ENCODE measurements at regions not wholly inside any gene's neighbourhood (a gene's known extent, or its start where the extent isn't known, plus 50 kb on each side); places are given as distances from the start of the nearest gene placed in this dataset.

GRCh38 chr1:96365596-96366390 lies 355.8 kb upstream of the PTBP2 start:
- H3K9me3 ChIP-seq (ENCODE audit: control insufficient read depth in 4 of 4, low read length in 3 of 4): no peaks in the 10 kb centered on the region
- no peak overlapping the region for H3K4me3 ChIP-seq (ENCODE audit: low read depth in 1 of 3, low read length in 3 of 3)
- H3K36me3 ChIP-seq (ENCODE audit: control insufficient read depth in 4 of 4, insufficient read depth in 3 of 4, low read depth in 1 of 4, low read length in 3 of 4): no peaks in the 10 kb centered on the region
- DNase-seq (ENCODE audit: low spot score): no peak
- no peaks in the 10 kb centered on the region for H3K27me3 ChIP-seq (ENCODE audit: control insufficient read depth in 4 of 4, insufficient read depth in 4 of 4, low read length in 3 of 4)
- TF ChIP-seq ATF3 (IDR thresholded peaks at IDR 0.05) (no peak), SP1 (IDR thresholded peaks at IDR 0.05) (no peak), REST (IDR thresholded peaks at IDR 0.05) (no peak), RXRA (IDR thresholded peaks at IDR 0.05) (no peak), FOXA1 (IDR thresholded peaks at IDR 0.05) (no peak), NR2F2 (IDR thresholded peaks at IDR 0.05) (no peak), MAX (IDR thresholded peaks at IDR 0.05) (no peak), GABPA (IDR thresholded peaks at IDR 0.05 in 1 of 2, conservative IDR thresholded peaks at IDR 0.05 in 1 of 2) (no peak), RAD21 (IDR thresholded peaks at IDR 0.05) (no peak), EGR1 (IDR thresholded peaks at IDR 0.05; ENCODE audit: low read depth in 2 of 2) (no peak), JUND (IDR thresholded peaks at IDR 0.05) (no peak), FOXA2 (IDR thresholded peaks at IDR 0.05) (no peak), TAF1 (conservative IDR thresholded peaks at IDR 0.05) (no peak), YY1 (IDR thresholded peaks at IDR 0.05) (no peak), HNF4A (conservative IDR thresholded peaks at IDR 0.05) (no peak), HNF4G (IDR thresholded peaks at IDR 0.05) (no peak), CTCF (IDR thresholded peaks at IDR 0.05; ENCODE audit: low read depth, low read length, missing input control) (no peak), ZBTB33 (IDR thresholded peaks at IDR 0.05) (no peak)
- no peak overlapping the region for H3K9ac ChIP-seq (ENCODE audit: low read depth in 1 of 2, low read length in 2 of 2)
- no peak overlapping the region for H3K27ac ChIP-seq (ENCODE audit: low read depth in 1 of 2, low read length in 2 of 2)
- no peaks in the 10 kb centered on the region for H3K4me1 ChIP-seq (ENCODE audit: control insufficient read depth in 4 of 4, insufficient read depth in 4 of 4, low read length in 3 of 4)
- WGBS: 86% methylated on average over 3 of the region's 3 CpGs

Data from liver (tissue), 8 donors.